SU-DHL-6 (cell line): ENCODE measurements at regions not wholly inside any gene's neighbourhood (a gene's known extent, or its start where the extent isn't known, plus 50 kb on each side); places are given as distances from the start of the nearest gene placed in this dataset.

Source experiments
- H2AFZ ChIP-seq: fragments of 200-600 bp; sonication (generic); 2 replicates; pipeline ENCODE4 v1.6.1; 2014; ENCODE audit warnings: low read depth, mild to moderate bottlenecking, moderate library complexity, mixed read lengths, antibody characterized with exemption, low read length; ENCODE audit not compliant: severe bottlenecking
- H3F3A ChIP-seq: fragments of 200-600 bp; shearing (Covaris generic); 2 replicates; pipeline ENCODE4 v1.6.0; 2016; ENCODE audit warnings: antibody characterized with exemption, mild to moderate bottlenecking; ENCODE audit not compliant: insufficient read depth
- H3K27ac ChIP-seq: fragments of 200-600 bp; sonication (generic); 2 replicates; pipeline ENCODE4 v1.5.1; 2016; ENCODE audit warnings: low read depth, mild to moderate bottlenecking, low read length, moderate library complexity, mixed read lengths
- H3K27me3 ChIP-seq: fragments of 200-600 bp; sonication (generic), shearing (Covaris generic); 2 replicates; pipeline ENCODE4 v1.6.0; 2014; ENCODE audit warnings: mild to moderate bottlenecking, low read length
- H3K36me3 ChIP-seq: fragments of 200-600 bp; sonication (generic); 2 replicates; pipeline ENCODE4 v1.6.1; 2014; ENCODE audit warnings: mild to moderate bottlenecking, low read length, mixed read lengths
- H3K4me2 ChIP-seq: fragments of 300-600, 200-600 bp; shearing (Covaris generic), sonication (generic); 2 replicates; pipeline ENCODE4 v1.6.0; 2014; ENCODE audit warnings: low read length, low read depth, mild to moderate bottlenecking; ENCODE audit not compliant: poor library complexity, severe bottlenecking
- H3K4me3 ChIP-seq: fragments of 200-600 bp; sonication (generic); 2 replicates; pipeline ENCODE4 v1.5.1; 2014; ENCODE audit warnings: antibody characterized with exemption, low read length, mild to moderate bottlenecking, mixed read lengths; ENCODE audit not compliant: insufficient read depth, poor library complexity, severe bottlenecking
- H3K79me2 ChIP-seq: fragments of 200-600 bp; sonication (generic); 2 replicates; pipeline ENCODE4 v1.6.1; 2014; ENCODE audit warnings: mild to moderate bottlenecking, low read length, moderate library complexity; ENCODE audit not compliant: insufficient read depth
- H3K9ac ChIP-seq: fragments of 200-600 bp; sonication (generic); 2 replicates; pipeline ENCODE4 v1.7.0; 2014; ENCODE audit warnings: mild to moderate bottlenecking, low read length
- H3K9me2 ChIP-seq: fragments of 200-600 bp; sonication (generic); replicated peaks from 2 replicates; pipeline ENCODE4 v1.6.1; 2014; ENCODE audit warnings: low read length; ENCODE audit not compliant: insufficient read depth
- H3K9me3 ChIP-seq: fragments of 200-600 bp; sonication (generic); 2 replicates; pipeline ENCODE4 v1.6.1; 2014; ENCODE audit warnings: low read length, mixed read lengths; ENCODE audit not compliant: insufficient read depth
- H4K20me1 ChIP-seq: fragments of 200-600 bp; sonication (generic); 2 replicates; pipeline ENCODE4 v1.6.1; 2014; ENCODE audit warnings: low read depth, mild to moderate bottlenecking, antibody characterized with exemption, low read length, moderate library complexity, mixed read lengths
- CTCF ChIP-seq: fragments of 200-600 bp; sonication (generic); IDR thresholded peaks from one replicate; pipeline ENCODE4 v1.5.1; 2017; ENCODE audit warnings: antibody characterized with exemption, mild to moderate bottlenecking, low read length, moderate library complexity; ENCODE audit not compliant: insufficient read depth, poor library complexity, severe bottlenecking
- EZH2phosphoT487 ChIP-seq: fragments of 200-600 bp; sonication (generic), shearing (Covaris generic); conservative IDR thresholded peaks from 2 replicates; pipeline ENCODE4 v1.6.1; 2018; ENCODE audit warnings: mild to moderate bottlenecking, antibody characterized with exemption, low read length, moderate library complexity, mixed read lengths

DNA sequence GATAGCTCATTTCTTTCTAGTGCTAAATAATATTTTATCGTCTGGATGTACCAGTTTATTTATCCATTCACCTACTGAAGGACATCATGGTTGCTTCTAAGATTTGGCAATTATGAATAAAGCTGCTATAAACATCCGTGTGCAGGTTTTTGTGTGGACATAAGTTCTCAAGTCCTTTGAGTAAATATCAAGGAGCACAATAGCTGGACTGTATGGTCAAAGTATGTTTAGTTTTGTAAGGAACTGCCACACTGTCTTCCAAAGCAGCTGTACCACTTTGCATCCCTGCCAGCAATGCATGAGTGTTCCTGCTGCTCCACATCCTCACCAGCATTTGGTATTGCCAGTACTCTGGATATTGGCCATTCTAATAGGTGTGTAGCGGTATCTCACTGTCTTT lies 447.4 kb downstream of the MED13L start:
- Histone ChIP-seq H3K9me2 (no peaks in the 10 kb centered on the region), H3K27ac (no peak overlapping the region), H3F3A (no peaks in the 10 kb centered on the region), H3K4me2 (no peak overlapping the region), H3K27me3 (no peaks in the 10 kb centered on the region), H3K36me3 (no peaks in the 10 kb centered on the region), H3K4me3 (no peak overlapping the region), H4K20me1 (no peaks in the 10 kb centered on the region), H3K79me2 (no peaks in the 10 kb centered on the region), H3K9me3 (no peaks in the 10 kb centered on the region), H2AFZ (no peak overlapping the region), H3K9ac (no peak overlapping the region)
- no peak for TF ChIP-seq CTCF

DNA sequence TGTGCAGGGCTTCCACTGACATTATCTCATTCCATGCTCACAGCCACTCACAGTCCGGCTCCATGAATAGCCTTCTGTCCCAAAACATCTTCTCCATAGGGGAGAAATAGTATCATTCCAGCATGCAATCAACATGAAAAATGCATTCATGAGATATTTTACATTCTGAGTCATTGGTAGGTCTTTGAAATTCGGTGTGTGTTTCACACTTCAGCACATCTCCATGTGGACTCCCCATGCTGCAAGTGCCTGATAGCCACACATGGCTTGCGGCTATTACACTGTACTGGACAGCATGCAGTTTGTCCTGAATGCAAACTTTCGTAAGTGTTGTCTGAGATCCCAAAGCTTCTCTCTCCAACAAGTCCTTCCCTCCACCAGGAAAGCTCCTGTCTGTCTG lies 449.3 kb downstream of the MED13L start:
- H3K9me2 ChIP-seq = no peaks in the 10 kb centered on the region
- H3K36me3 ChIP-seq = no peaks in the 10 kb centered on the region
- no peak overlapping the region for H3K27ac ChIP-seq
- H3K79me2 ChIP-seq = no peaks in the 10 kb centered on the region
- TF ChIP-seq EZH2phosphoT487 = no peak
- TF ChIP-seq CTCF = no peak
- H3F3A ChIP-seq = no peaks in the 10 kb centered on the region
- H3K27me3 ChIP-seq = no peaks in the 10 kb centered on the region
- H3K4me3 ChIP-seq = no peak overlapping the region
- H4K20me1 ChIP-seq = no peaks in the 10 kb centered on the region
- H2AFZ ChIP-seq = no peak overlapping the region
- no peaks in the 10 kb centered on the region for H3K9me3 ChIP-seq
- H3K9ac ChIP-seq = no peak overlapping the region
- H3K4me2 ChIP-seq = no peak overlapping the region

DNA sequence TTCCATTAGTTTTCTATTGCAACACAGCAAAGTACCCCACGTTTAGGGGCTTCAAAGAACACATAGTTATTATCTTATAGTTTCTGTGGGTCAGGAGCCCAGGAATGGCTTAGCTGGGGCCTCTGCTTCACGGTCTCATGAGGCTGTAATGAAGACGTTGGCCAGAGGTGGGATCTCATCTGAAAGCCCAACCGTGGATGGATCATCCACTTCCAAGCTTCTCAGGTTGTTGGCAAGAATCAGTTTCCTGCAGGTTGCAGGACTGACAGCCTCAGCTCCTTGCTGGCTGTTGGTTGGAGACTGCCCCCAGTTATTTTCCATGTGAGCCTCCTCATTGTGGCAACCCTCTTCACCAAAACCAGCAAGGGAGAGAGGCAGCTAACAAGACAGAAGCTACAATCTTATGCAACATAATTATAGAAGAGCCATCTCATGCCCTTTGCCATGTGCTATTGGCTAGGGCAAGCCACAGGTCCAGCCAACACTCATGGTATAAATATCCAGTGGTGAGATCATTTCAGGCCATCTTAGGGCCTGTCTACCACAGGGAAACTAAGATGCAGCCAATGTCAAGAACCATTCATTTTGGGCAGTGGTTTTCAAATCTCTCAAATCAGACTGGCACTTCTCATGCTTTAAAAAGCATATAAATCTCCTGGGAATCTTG lies 452.4 kb downstream of the MED13L start:
- no peak overlapping the region for H3K4me3 ChIP-seq
- TF ChIP-seq CTCF = no peak
- no peak for TF ChIP-seq EZH2phosphoT487
- H3K27me3 ChIP-seq = no peaks in the 10 kb centered on the region
- H3F3A ChIP-seq = no peaks in the 10 kb centered on the region
- H4K20me1 ChIP-seq = no peaks in the 10 kb centered on the region
- no peak overlapping the region for H3K4me2 ChIP-seq
- H3K36me3 ChIP-seq = no peaks in the 10 kb centered on the region
- no peaks in the 10 kb centered on the region for H3K79me2 ChIP-seq
- no peak overlapping the region for H2AFZ ChIP-seq
- H3K9me2 ChIP-seq = no peaks in the 10 kb centered on the region
- H3K9me3 ChIP-seq = no peaks in the 10 kb centered on the region
- no peak overlapping the region for H3K9ac ChIP-seq
- H3K27ac ChIP-seq = no peak overlapping the region
